SK-N-SH (cell line): ENCODE measurements at regions not wholly inside any gene's neighbourhood (a gene's known extent, or its start where the extent isn't known, plus 50 kb on each side); places are given as distances from the start of the nearest gene placed in this dataset.

Source experiments
- CTCF ChIA-PET: fragments of 300-600, 350-600 bp; formaldehyde crosslinking; extraction: SDS; loops from one replicate; lab custom pipeline; 2021; lab: Yijun Ruan, JAX
- POLR2A ChIA-PET: fragments of 350-600 bp; sonication (Branson Sonifier 250); formaldehyde crosslinking; extraction: SDS; loops from one replicate; lab custom pipeline; 2020; ENCODE audit warnings: antibody characterized with exemption, inconsistent platforms; lab: Yijun Ruan, JAX
- DNase-seq: peaks from one replicate; pipeline ENCODE4 v3.0.0; 2012
- H2AFZ ChIP-seq: fragments of 200-600 bp; sonication (generic); 2 replicates; pipeline ENCODE4 v1.8.1; 2016; ENCODE audit warnings: antibody characterized with exemption, mild to moderate bottlenecking, low read depth
- H3F3A ChIP-seq: fragments of 200-600 bp; sonication (generic); replicated peaks from 2 replicates; pipeline ENCODE3; 2016; ENCODE audit warnings: antibody characterized with exemption, mild to moderate bottlenecking; ENCODE audit not compliant: insufficient read depth
- H3K27ac ChIP-seq, 2 experiments: fragments of 200-500 bp in 1 of 2; fragments of 200-600 bp in 1 of 2; sonication (Bioruptor generic) in 1 of 2; sonication (generic), shearing (Covaris generic) in 1 of 2; 2 replicates each; pipeline versions ENCODE4 v1.5.1 to v1.6.1; 2014 to 2016; ENCODE audit warnings: low read depth in 2 of 2, inconsistent platforms in 1 of 2, low read length in 1 of 2, mild to moderate bottlenecking in 1 of 2, mixed read lengths in 1 of 2
- H3K27me3 ChIP-seq: fragments of 200-600 bp; sonication (generic), shearing (Covaris generic); 2 replicates; pipeline ENCODE4 v1.6.1; 2016; ENCODE audit warnings: mixed run types; ENCODE audit not compliant: insufficient read depth
- H3K36me3 ChIP-seq, 2 experiments: fragments of 200-500 bp in 1 of 2; fragments of 200-600 bp in 1 of 2; sonication (Bioruptor generic) in 1 of 2; sonication (generic) in 1 of 2; replicated peaks in 1 of 2; 2 replicates each; pipeline versions ENCODE3 to v1.5.1; 2014 to 2016; ENCODE audit warnings: low read length in 1 of 2, mild to moderate bottlenecking in 1 of 2; ENCODE audit not compliant: insufficient read depth in 2 of 2, control insufficient read depth in 1 of 2
- H3K4me1 ChIP-seq, 2 experiments: fragments of 200-500 bp in 1 of 2; fragments of 200-600 bp in 1 of 2; sonication (Bioruptor generic) in 1 of 2; sonication (generic), shearing (Covaris generic) in 1 of 2; 2 replicates each; pipeline versions ENCODE4 v1.5.1 to v1.6.1; 2014 to 2016; ENCODE audit warnings: low read depth in 1 of 2, low read length in 1 of 2, mixed run types in 1 of 2; ENCODE audit not compliant: insufficient read depth in 2 of 2, control insufficient read depth in 1 of 2
- H3K4me2 ChIP-seq: fragments of 200-600 bp; sonication (generic), shearing (Covaris generic); 2 replicates; pipeline ENCODE4 v1.6.1; 2017; ENCODE audit warnings: mixed run types
- H3K4me3 ChIP-seq, 2 experiments: fragments of 200-500 bp in 1 of 2; fragments of 200-600 bp in 1 of 2; sonication (Bioruptor generic) in 1 of 2; sonication (generic), shearing (Covaris generic) in 1 of 2; 2 replicates each; pipeline versions ENCODE4 v1.5.1 to v1.8.1; 2014 to 2016; ENCODE audit warnings: low read depth in 2 of 2, inconsistent platforms in 1 of 2, low read length in 1 of 2, mild to moderate bottlenecking in 1 of 2, mixed read lengths in 1 of 2, moderate library complexity in 1 of 2
- H3K79me2 ChIP-seq: fragments of 200-600 bp; sonication (generic); 2 replicates; pipeline ENCODE4 v1.8.1; 2017; ENCODE audit warnings: mild to moderate bottlenecking; ENCODE audit not compliant: insufficient read depth
- H3K9ac ChIP-seq: fragments of 200-600 bp; sonication (generic); 2 replicates; pipeline ENCODE4 v1.6.1; 2017; ENCODE audit warnings: mixed run types
- H3K9me2 ChIP-seq: fragments of 200-600 bp; sonication (generic); 2 replicates; pipeline ENCODE4 v1.6.1; 2017; ENCODE audit warnings: mixed run types
- H3K9me3 ChIP-seq: fragments of 200-600 bp; sonication (generic); 2 replicates; pipeline ENCODE4 v1.6.1; 2017; ENCODE audit warnings: mixed run types, mild to moderate bottlenecking, moderate library complexity
- H4K20me1 ChIP-seq: fragments of 200-600 bp; sonication (generic); 2 replicates; pipeline ENCODE4 v1.6.1; 2017; ENCODE audit warnings: mild to moderate bottlenecking, mixed run types; ENCODE audit not compliant: insufficient read depth
- FOXM1 ChIP-seq: IDR thresholded peaks from 2 replicates; pipeline ENCODE4 v1.4.0; 2012; ENCODE audit warnings: low read depth, mild to moderate bottlenecking
- JUND ChIP-seq: IDR thresholded peaks from 2 replicates; pipeline ENCODE4 v1.4.0; 2012
- NFIC ChIP-seq: IDR thresholded peaks from 2 replicates; pipeline ENCODE4 v1.4.0; 2012; ENCODE audit warnings: borderline replicate concordance
- POLR2AphosphoS5 ChIP-seq: IDR thresholded peaks from 2 replicates; pipeline ENCODE4 v1.6.1; 2012; ENCODE audit warnings: low read depth, low read length
- RAD21 ChIP-seq: IDR thresholded peaks from 2 replicates; pipeline ENCODE4 v1.6.1; 2012; ENCODE audit warnings: mild to moderate bottlenecking, low read length
- RFX5 ChIP-seq: IDR thresholded peaks from 2 replicates; pipeline ENCODE4 v1.6.1; 2012; ENCODE audit warnings: mild to moderate bottlenecking, improper control_type of control experiment, low read length
- SIN3A ChIP-seq: IDR thresholded peaks from 2 replicates; pipeline ENCODE4 v1.6.1; 2012; ENCODE audit warnings: low read depth, mild to moderate bottlenecking, low read length, moderate library complexity, borderline replicate concordance
- TCF12 ChIP-seq: IDR thresholded peaks from 2 replicates; pipeline ENCODE4 v1.4.0; 2012
- YY1 ChIP-seq: IDR thresholded peaks from 2 replicates; pipeline ENCODE4 v1.4.0; 2012; ENCODE audit warnings: low read depth, mild to moderate bottlenecking
- WGBS: methylation state at CpG from one replicate; pipeline ENCODE4 v1.1.6; 2017; ENCODE audit warnings: low lambda C conversion rate; 5-methylcytosine and 5-hydroxymethylcytosine counted together
- TF ChIP-seq, protein P1 (sequence below): IDR thresholded peaks from 2 replicates; pipeline ENCODE4 v1.4.0; 2012; ENCODE audit warnings: low read depth
- TF ChIP-seq, protein P2 (sequence below): IDR thresholded peaks from 2 replicates; pipeline ENCODE4; 2012
- TF ChIP-seq, protein P3 (sequence below): IDR thresholded peaks from 2 replicates; pipeline ENCODE4 v1.4.0; 2012; ENCODE audit warnings: low read depth, borderline replicate concordance
- TF ChIP-seq, protein P4 (sequence below): fragments of 200-600 bp; sonication (generic); IDR thresholded peaks from 2 replicates; pipeline ENCODE4 v1.6.1; 2017; ENCODE audit warnings: antibody characterized with exemption, mild to moderate bottlenecking, moderate library complexity

DNA sequence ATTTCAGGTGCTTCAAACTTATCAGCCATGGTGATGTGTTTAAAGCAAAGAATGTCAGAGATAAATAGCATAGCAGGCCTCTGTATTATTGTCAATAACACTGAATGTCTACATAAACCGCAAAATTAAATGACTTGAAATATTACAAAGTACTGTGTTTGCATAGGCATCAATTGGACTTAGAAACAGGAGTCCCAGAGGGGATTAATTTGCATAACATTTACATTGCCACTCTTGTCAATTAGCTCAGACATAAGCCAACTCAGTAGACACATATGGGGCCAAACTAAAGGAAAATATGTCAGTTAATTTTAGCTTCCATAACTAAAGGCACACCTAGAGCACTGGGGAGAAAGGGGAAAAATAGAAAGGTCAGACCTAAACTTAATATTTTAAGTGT lies 814.5 kb upstream of the NEGR1 start:
- no peaks in the 10 kb centered on the region for H3K4me1 ChIP-seq
- no peak overlapping the region for H3K4me2 ChIP-seq
- no peaks in the 10 kb centered on the region for H3F3A ChIP-seq
- H3K36me3 ChIP-seq: no peaks in the 10 kb centered on the region
- H3K9me2 ChIP-seq: no peaks in the 10 kb centered on the region
- H3K79me2 ChIP-seq: no peaks in the 10 kb centered on the region
- no peaks in the 10 kb centered on the region for H3K27me3 ChIP-seq
- H3K9ac ChIP-seq: no peak overlapping the region
- TF ChIP-seq YY1 (no peak), POLR2AphosphoS5 (no peak), NFIC (no peak), TCF12 (no peak), JUND (no peak), RAD21 (no peak)
- TF ChIP-seq, protein P1, sequence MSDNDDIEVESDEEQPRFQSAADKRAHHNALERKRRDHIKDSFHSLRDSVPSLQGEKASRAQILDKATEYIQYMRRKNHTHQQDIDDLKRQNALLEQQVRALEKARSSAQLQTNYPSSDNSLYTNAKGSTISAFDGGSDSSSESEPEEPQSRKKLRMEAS: no peak
- TF ChIP-seq, protein P2, sequence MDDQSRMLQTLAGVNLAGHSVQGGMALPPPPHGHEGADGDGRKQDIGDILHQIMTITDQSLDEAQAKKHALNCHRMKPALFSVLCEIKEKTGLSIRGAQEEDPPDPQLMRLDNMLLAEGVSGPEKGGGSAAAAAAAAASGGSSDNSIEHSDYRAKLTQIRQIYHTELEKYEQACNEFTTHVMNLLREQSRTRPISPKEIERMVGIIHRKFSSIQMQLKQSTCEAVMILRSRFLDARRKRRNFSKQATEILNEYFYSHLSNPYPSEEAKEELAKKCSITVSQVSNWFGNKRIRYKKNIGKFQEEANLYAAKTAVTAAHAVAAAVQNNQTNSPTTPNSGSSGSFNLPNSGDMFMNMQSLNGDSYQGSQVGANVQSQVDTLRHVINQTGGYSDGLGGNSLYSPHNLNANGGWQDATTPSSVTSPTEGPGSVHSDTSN: no peak
- TF ChIP-seq, protein P3, sequence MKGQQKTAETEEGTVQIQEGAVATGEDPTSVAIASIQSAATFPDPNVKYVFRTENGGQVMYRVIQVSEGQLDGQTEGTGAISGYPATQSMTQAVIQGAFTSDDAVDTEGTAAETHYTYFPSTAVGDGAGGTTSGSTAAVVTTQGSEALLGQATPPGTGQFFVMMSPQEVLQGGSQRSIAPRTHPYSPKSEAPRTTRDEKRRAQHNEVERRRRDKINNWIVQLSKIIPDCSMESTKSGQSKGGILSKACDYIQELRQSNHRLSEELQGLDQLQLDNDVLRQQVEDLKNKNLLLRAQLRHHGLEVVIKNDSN: no peak
- TF ChIP-seq, protein P4, sequence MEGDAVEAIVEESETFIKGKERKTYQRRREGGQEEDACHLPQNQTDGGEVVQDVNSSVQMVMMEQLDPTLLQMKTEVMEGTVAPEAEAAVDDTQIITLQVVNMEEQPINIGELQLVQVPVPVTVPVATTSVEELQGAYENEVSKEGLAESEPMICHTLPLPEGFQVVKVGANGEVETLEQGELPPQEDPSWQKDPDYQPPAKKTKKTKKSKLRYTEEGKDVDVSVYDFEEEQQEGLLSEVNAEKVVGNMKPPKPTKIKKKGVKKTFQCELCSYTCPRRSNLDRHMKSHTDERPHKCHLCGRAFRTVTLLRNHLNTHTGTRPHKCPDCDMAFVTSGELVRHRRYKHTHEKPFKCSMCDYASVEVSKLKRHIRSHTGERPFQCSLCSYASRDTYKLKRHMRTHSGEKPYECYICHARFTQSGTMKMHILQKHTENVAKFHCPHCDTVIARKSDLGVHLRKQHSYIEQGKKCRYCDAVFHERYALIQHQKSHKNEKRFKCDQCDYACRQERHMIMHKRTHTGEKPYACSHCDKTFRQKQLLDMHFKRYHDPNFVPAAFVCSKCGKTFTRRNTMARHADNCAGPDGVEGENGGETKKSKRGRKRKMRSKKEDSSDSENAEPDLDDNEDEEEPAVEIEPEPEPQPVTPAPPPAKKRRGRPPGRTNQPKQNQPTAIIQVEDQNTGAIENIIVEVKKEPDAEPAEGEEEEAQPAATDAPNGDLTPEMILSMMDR: no peak
- POLR2A ChIA-PET: no interaction called here
- no peaks in the 10 kb centered on the region for H3K9me3 ChIP-seq
- no peak overlapping the region for H2AFZ ChIP-seq
- no peak overlapping the region for H3K4me3 ChIP-seq
- CTCF ChIA-PET: no interaction called here
- WGBS: 8% methylated on average over 1 of the region's 1 CpG
- H4K20me1 ChIP-seq: no peaks in the 10 kb centered on the region
- no peak overlapping the region for H3K27ac ChIP-seq
- no peak for DNase-seq

DNA sequence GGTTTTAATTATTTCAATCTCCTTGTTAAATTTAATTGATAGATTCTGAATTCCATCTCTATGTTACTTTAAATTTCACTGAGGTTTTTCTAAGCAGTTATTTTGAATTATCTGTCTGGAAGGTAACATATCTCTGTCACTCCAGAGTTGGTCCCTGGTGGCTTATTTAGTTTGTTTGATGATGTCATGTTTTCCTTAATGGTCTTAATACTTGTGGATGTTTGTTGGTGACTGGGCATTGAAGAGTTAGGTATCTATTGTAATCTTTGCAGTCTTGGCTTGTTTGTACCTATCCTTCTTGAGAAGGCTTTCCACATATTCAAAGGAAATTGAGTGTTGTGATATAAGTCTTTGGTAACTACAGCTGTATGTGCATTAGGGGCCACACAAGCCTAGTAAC lies 810.0 kb upstream of the NEGR1 start:
- Histone ChIP-seq H3K27me3 (no peaks in the 10 kb centered on the region), H2AFZ (no peak overlapping the region), H3K4me3 (no peak overlapping the region), H3F3A (no peaks in the 10 kb centered on the region), H4K20me1 (no peaks in the 10 kb centered on the region), H3K4me2 (no peak overlapping the region), H3K79me2 (no peaks in the 10 kb centered on the region), H3K27ac (no peak overlapping the region), H3K9me2 (no peaks in the 10 kb centered on the region), H3K36me3 (no peaks in the 10 kb centered on the region), H3K9ac (no peak overlapping the region), H3K4me1 (no peaks in the 10 kb centered on the region), H3K9me3 (no peaks in the 10 kb centered on the region)
- DNase-seq: no peak
- ChIA-PET POLR2A (no interaction called here), CTCF (no interaction called here)
- TF ChIP-seq, protein P4: no peak
- TF ChIP-seq NFIC (no peak), FOXM1 (no peak), SIN3A (no peak), YY1 (no peak), RFX5 (no peak), POLR2AphosphoS5 (no peak)
